ENCODE measurements at regions not wholly inside any gene's neighbourhood (a gene's known extent, or its start where the extent isn't known, plus 50 kb on each side); places are given as distances from the start of the nearest gene placed in this dataset.
"Not testable (repeated sequence)": the region's sequence is repeated elsewhere in the genome, so short reads cannot be mapped to it uniquely, and the experiment has no call there.

GRCh38 chr5:9775339-9775738 is 145.2 kb upstream of the TAS2R1 start:
- TF ChIP-seq, protein P1, sequence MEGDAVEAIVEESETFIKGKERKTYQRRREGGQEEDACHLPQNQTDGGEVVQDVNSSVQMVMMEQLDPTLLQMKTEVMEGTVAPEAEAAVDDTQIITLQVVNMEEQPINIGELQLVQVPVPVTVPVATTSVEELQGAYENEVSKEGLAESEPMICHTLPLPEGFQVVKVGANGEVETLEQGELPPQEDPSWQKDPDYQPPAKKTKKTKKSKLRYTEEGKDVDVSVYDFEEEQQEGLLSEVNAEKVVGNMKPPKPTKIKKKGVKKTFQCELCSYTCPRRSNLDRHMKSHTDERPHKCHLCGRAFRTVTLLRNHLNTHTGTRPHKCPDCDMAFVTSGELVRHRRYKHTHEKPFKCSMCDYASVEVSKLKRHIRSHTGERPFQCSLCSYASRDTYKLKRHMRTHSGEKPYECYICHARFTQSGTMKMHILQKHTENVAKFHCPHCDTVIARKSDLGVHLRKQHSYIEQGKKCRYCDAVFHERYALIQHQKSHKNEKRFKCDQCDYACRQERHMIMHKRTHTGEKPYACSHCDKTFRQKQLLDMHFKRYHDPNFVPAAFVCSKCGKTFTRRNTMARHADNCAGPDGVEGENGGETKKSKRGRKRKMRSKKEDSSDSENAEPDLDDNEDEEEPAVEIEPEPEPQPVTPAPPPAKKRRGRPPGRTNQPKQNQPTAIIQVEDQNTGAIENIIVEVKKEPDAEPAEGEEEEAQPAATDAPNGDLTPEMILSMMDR (conservative IDR thresholded peaks at IDR 0.05; ENCODE audit: low read depth, low read length) = no peak
- peak; percentile 54 for DNase-seq (ENCODE audit: low read depth)
- no peak overlapping the region for H3K4me3 ChIP-seq (ENCODE audit: low read depth, low read length)

GRCh38 chr5:9774472-9775079 is 144.4 kb upstream of the TAS2R1 start:
- no peak overlapping the region for H3K4me3 ChIP-seq (ENCODE audit: low read depth, low read length)
- TF ChIP-seq, protein P1 (conservative IDR thresholded peaks at IDR 0.05; ENCODE audit: low read depth, low read length) = peak; percentile 72
- peak; percentile 91 for DNase-seq (ENCODE audit: low read depth)

DNA sequence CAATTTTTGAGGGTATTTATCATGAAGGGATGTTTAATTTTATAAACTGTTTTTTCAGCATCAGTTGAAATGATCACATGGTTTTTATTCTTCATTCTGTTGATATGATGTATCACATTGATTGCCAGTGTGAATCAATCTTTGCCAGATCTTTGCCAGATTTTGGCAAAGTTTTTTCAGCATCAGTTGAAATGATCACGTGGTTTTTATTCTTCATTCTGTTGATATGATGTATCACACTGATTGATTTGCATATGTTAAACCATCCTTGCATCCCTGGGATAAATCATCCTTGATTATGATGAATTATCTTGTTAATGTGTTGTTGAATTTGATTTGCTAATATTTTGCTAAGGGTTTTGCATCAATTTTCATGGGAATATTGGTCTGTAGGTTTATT is 140.9 kb upstream of the TAS2R1 start:
- DNase-seq (ENCODE audit: low read depth) = no peak
- TF ChIP-seq, protein P1 (conservative IDR thresholded peaks at IDR 0.05; ENCODE audit: low read depth, low read length) = no peak
- no peak overlapping the region for H3K4me3 ChIP-seq (ENCODE audit: low read depth, low read length)

DNA sequence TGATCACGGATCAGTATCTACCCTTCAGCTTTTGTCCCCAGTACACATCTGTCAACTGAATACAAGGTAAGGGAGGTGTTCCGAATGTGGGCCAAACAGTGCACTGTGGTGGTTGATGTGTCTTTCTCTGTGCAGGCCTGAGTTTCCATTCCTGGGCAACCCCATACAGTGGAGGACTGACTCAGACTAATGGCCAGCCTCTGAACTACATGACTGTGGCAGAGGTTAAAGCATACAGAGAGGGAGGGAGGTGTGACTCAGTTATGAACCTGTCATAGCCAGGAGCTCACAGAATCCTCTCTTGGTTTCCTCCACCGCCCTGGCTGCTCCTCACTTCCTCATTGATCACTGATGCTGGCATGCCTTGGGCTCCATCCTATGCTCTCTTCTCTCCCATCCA is 136.4 kb upstream of the TAS2R1 start:
- TF ChIP-seq, protein P1 (conservative IDR thresholded peaks at IDR 0.05; ENCODE audit: low read depth, low read length) = peak; percentile 38
- H3K4me3 ChIP-seq (ENCODE audit: low read depth, low read length) = no peak overlapping the region
- DNase-seq (ENCODE audit: low read depth) = peak; percentile 54

DNA sequence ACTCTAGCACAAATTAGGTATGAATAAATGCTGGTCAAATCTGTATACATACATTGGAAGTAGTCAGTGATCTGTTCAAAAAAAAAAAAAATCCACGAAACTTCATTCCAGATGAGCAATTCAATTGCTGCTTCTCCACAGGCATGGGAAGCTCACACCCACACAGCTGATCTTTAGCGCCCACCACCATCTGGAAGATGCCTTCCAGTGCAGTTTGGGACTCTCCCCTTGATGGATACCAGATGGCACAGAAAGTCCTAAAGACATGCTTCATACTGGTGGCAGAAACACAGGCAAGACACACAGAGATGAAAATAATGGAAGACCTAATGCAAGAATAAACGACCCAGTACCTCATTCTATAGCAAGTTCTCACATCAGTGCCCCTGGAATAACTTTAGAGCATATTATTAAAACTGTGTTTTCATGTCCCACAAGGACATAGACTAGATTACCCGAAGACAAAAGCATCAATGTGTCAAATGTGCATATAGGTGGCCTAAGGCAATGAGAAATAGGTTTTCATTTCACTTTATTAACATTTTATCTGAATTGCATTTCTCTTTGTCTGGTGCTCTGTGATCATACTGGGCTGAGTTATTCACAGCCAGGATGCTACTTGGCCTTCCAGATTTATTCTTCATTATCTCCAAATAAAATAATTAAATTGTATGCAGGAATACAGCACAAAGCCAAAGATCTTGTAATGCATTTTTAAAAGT is 135.4 kb upstream of the TAS2R1 start:
- peak; percentile 29 for DNase-seq (ENCODE audit: low read depth)
- H3K4me3 ChIP-seq (ENCODE audit: low read depth, low read length) = no peak overlapping the region
- TF ChIP-seq, protein P1 (conservative IDR thresholded peaks at IDR 0.05; ENCODE audit: low read depth, low read length) = no peak

- no peak overlapping the region for H3K4me3 ChIP-seq (ENCODE audit: low read depth, low read length)
- peak; percentile 35 for DNase-seq (ENCODE audit: low read depth)
Measured at GRCh38 chr5:9761706-9762105, 131.6 kb upstream of the TAS2R1 start.

DNA sequence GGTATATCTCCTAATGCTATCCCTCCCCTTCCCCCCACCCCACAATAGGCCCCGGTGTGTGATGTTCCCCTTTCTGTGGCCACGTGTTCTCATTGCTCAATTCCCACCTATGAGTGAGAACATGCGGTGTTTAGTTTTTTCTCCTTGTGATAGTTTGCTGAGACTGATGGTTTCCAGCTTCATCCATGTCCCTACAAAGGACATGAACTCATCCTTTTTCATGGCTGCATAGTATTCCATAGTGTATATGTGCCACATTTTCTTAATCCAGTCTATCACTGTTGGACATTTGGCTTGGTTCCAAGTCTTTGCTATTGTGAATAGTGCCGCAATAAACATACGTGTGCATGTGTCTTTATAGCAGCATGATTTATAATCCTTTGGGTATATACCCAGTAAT is 122.5 kb upstream of the TAS2R1 start:
- not testable (repeated sequence) for H3K4me3 ChIP-seq (ENCODE audit: low read depth, low read length); DNase-seq (ENCODE audit: low read depth)

More at GRCh38 chr5:9761706-9762105, 131.6 kb upstream of the TAS2R1 start:
- TF ChIP-seq, protein P1 (conservative IDR thresholded peaks at IDR 0.05; ENCODE audit: low read depth, low read length) = no peak

All from choroid plexus epithelial cell (primary cell).